H1 (cell line): ENCODE measurements at regions not wholly inside any gene's neighbourhood (a gene's known extent, or its start where the extent isn't known, plus 50 kb on each side); places are given as distances from the start of the nearest gene placed in this dataset.

Source experiments
- CTCF ChIA-PET: fragments of 300-600 bp; sonication (Branson Sonifier 250); formaldehyde crosslinking; loops from one replicate; lab custom pipeline; 2021; ENCODE audit not compliant: partially characterized antibody; lab: Charles Lee
- POLR2A ChIA-PET: fragments of 300-600 bp; sonication (Branson Sonifier 250); formaldehyde crosslinking; loops from one replicate; lab custom pipeline; 2021; ENCODE audit warnings: inconsistent platforms; ENCODE audit not compliant: partially characterized antibody; lab: Charles Lee
- DNase-seq, 2 experiments: peaks; one replicate each; pipeline versions ENCODE4 v3.0.0 to v3.0.0-alpha.2; 2010 to 2022; ENCODE audit warnings: low spot score in 2 of 2, low read depth in 1 of 2, mixed read lengths in 1 of 2
- FAIRE-seq: peaks from 2 replicates; lab custom pipeline; 2011; peaks lifted over from hg19 to GRCh38; lab: Jason Lieb, UNC
- H2AFZ ChIP-seq: 2 replicates; pipeline ENCODE4 v1.8.1; 2012; ENCODE audit warnings: low read length, inconsistent platforms
- H2AK5ac ChIP-seq: 2 replicates; pipeline ENCODE4 v1.6.1; 2013; ENCODE audit warnings: low read depth, low read length
- H2BK120ac ChIP-seq: replicated peaks from 2 replicates; pipeline ENCODE3; 2013; ENCODE audit warnings: low read depth, low read length, inconsistent platforms
- H2BK12ac ChIP-seq: 2 replicates; pipeline ENCODE4 v1.6.1; 2013; ENCODE audit warnings: low read depth, low read length
- H2BK15ac ChIP-seq: 2 replicates; pipeline ENCODE4 v1.6.1; 2013; ENCODE audit warnings: low read length
- H2BK20ac ChIP-seq: 2 replicates; pipeline ENCODE4 v1.6.1; 2013; ENCODE audit warnings: low read length
- H2BK5ac ChIP-seq: 2 replicates; pipeline ENCODE4 v1.6.1; 2013; ENCODE audit warnings: low read depth, low read length
- H3K14ac ChIP-seq: 2 replicates; pipeline ENCODE4 v1.6.1; 2013; ENCODE audit warnings: inconsistent platforms; ENCODE audit not compliant: insufficient read length
- H3K18ac ChIP-seq: 2 replicates; pipeline ENCODE4 v1.6.1; 2013; ENCODE audit warnings: low read length; ENCODE audit errors: extremely low read depth
- H3K23ac ChIP-seq: 2 replicates; pipeline ENCODE4 v1.6.1; 2013; ENCODE audit warnings: inconsistent platforms; ENCODE audit not compliant: insufficient read length
- H3K23me2 ChIP-seq: 2 replicates; pipeline ENCODE4 v1.6.1; 2013; ENCODE audit warnings: low read depth, low read length
- H3K27ac ChIP-seq: 2 replicates; pipeline ENCODE4 v1.6.1; 2011; ENCODE audit warnings: low read depth, low read length, inconsistent platforms
- H3K27me3 ChIP-seq, 4 experiments: replicated peaks in 1 of 4; 1 replicate in 1 of 4; 2 replicates in 3 of 4; pipeline versions ENCODE4 v1.6.1 to v1.8.1; 2011 to 2013; ENCODE audit warnings: low read length in 3 of 4, mild to moderate bottlenecking in 3 of 4, inconsistent platforms in 2 of 4, mixed read lengths in 2 of 4, moderate library complexity in 1 of 4; ENCODE audit not compliant: control insufficient read depth in 3 of 4, insufficient read depth in 3 of 4; ENCODE audit errors: extremely low read depth in 1 of 4
- H3K36me3 ChIP-seq, 4 experiments: 2 replicates each; pipeline versions ENCODE4 v1.6.1 to v1.8.1; 2011 to 2013; ENCODE audit warnings: mild to moderate bottlenecking in 4 of 4, low read length in 3 of 4, moderate library complexity in 2 of 4, control low read depth in 1 of 4, inconsistent platforms in 1 of 4; ENCODE audit not compliant: insufficient read depth in 4 of 4, control insufficient read depth in 2 of 4
- H3K4ac ChIP-seq: replicated peaks from 2 replicates; pipeline ENCODE3; 2013; ENCODE audit warnings: low read length, low read depth, mixed read lengths, inconsistent platforms; ENCODE audit not compliant: insufficient read length
- H3K4me1 ChIP-seq, 4 experiments: replicated peaks in 1 of 4; 1 replicate in 1 of 4; 2 replicates in 3 of 4; pipeline versions ENCODE4 v1.6.1 to v1.8.1; 2011 to 2013; ENCODE audit warnings: low read length in 3 of 4, inconsistent platforms in 2 of 4, mixed read lengths in 1 of 4; ENCODE audit not compliant: insufficient read depth in 4 of 4, control insufficient read depth in 3 of 4
- H3K4me2 ChIP-seq, 2 experiments: 2 replicates each; pipeline versions ENCODE4 v1.6.1 to v1.8.1; 2011 to 2013; ENCODE audit warnings: low read depth in 2 of 2, low read length in 2 of 2, control low read depth in 1 of 2, inconsistent platforms in 1 of 2, mild to moderate bottlenecking in 1 of 2; ENCODE audit not compliant: insufficient read depth in 1 of 2
- H3K4me3 ChIP-seq, 4 experiments: fragments of 200-600, 300-600 bp in 1 of 4; sonication (generic), shearing (Covaris generic), sonication (Bioruptor Twin) in 1 of 4; 2 replicates each; pipeline versions ENCODE4 v1.5.1 to v1.8.1; 2011 to 2016; ENCODE audit warnings: low read length in 4 of 4, low read depth in 3 of 4, control low read depth in 2 of 4, inconsistent platforms in 2 of 4, mild to moderate bottlenecking in 2 of 4, mixed read lengths in 1 of 4, moderate library complexity in 1 of 4; ENCODE audit not compliant: insufficient read depth in 2 of 4; ENCODE audit errors: extremely low read depth in 1 of 4
- H3K56ac ChIP-seq: replicated peaks from 2 replicates; pipeline ENCODE3; 2013; ENCODE audit warnings: low read depth, mild to moderate bottlenecking, mixed read lengths, low read length, inconsistent platforms; ENCODE audit not compliant: insufficient read length
- H3K79me1 ChIP-seq: 2 replicates; pipeline ENCODE4 v1.6.1; 2013; ENCODE audit warnings: low read depth, low read length, control low read depth
- H3K79me2 ChIP-seq, 2 experiments: 2 replicates each; pipeline versions ENCODE4 v1.6.1 to v1.8.1; 2012 to 2013; ENCODE audit warnings: low read length in 2 of 2, mild to moderate bottlenecking in 2 of 2, inconsistent platforms in 1 of 2; ENCODE audit not compliant: insufficient read depth in 2 of 2, control insufficient read depth in 1 of 2
- H3K9ac ChIP-seq, 4 experiments: replicated peaks in 1 of 4; 1 replicate in 1 of 4; 2 replicates in 3 of 4; pipeline versions ENCODE4 v1.6.1 to v1.8.1; 2011 to 2013; ENCODE audit warnings: low read depth in 3 of 4, low read length in 3 of 4, control low read depth in 2 of 4, mild to moderate bottlenecking in 2 of 4, moderate library complexity in 2 of 4, inconsistent platforms in 1 of 4; ENCODE audit errors: extremely low read depth in 1 of 4
- H3K9me3 ChIP-seq, 2 experiments: 2 replicates each; pipeline versions ENCODE4 v1.6.1 to v1.8.1; 2012 to 2013; ENCODE audit warnings: mild to moderate bottlenecking in 2 of 2, moderate library complexity in 2 of 2, control low read depth in 1 of 2, inconsistent platforms in 1 of 2, low read depth in 1 of 2, low read length in 1 of 2, mixed read lengths in 1 of 2; ENCODE audit not compliant: insufficient read depth in 2 of 2
- H4K20me1 ChIP-seq, 2 experiments: replicated peaks in 1 of 2; 2 replicates each; pipeline versions ENCODE3 to v1.8.1; 2011 to 2013; ENCODE audit warnings: inconsistent platforms in 2 of 2, low read length in 2 of 2, mild to moderate bottlenecking in 1 of 2; ENCODE audit not compliant: insufficient read depth in 2 of 2, control insufficient read depth in 1 of 2
- H4K5ac ChIP-seq: 2 replicates; pipeline ENCODE4 v1.6.1; 2013; ENCODE audit warnings: low read length, low read depth, mixed read lengths, inconsistent platforms; ENCODE audit not compliant: insufficient read length
- H4K8ac ChIP-seq: 2 replicates; pipeline ENCODE4 v1.8.0; 2013; ENCODE audit warnings: mild to moderate bottlenecking, moderate library complexity, low read length, inconsistent platforms; ENCODE audit not compliant: insufficient read depth; ENCODE audit errors: extremely low read depth
- H4K91ac ChIP-seq: replicated peaks from 2 replicates; pipeline ENCODE3; 2013; ENCODE audit warnings: low read length, mixed read lengths, inconsistent platforms; ENCODE audit not compliant: insufficient read length
- BCL11A ChIP-seq, 2 experiments: IDR thresholded peaks; one replicate each; pipeline ENCODE4 v1.6.1; 2011; ENCODE audit warnings: low read depth in 2 of 2, low read length in 2 of 2, mild to moderate bottlenecking in 2 of 2
- BRCA1 ChIP-seq: IDR thresholded peaks from 2 replicates; pipeline ENCODE4 v1.6.1; 2012; ENCODE audit warnings: low read depth, low read length, improper control_type of control experiment
- EGR1 ChIP-seq: IDR thresholded peaks from 2 replicates; pipeline ENCODE4 v1.6.1; 2011; ENCODE audit warnings: low read depth, low read length, borderline replicate concordance
- GTF2F1 ChIP-seq: IDR thresholded peaks from 2 replicates; pipeline ENCODE4 v1.6.1; 2012; ENCODE audit warnings: low read depth, low read length, improper control_type of control experiment, borderline replicate concordance
- KDM1A ChIP-seq: fragments of 200-600, 300-600 bp; sonication (generic); IDR thresholded peaks from 2 replicates; pipeline ENCODE4 v1.7.1; 2016; ENCODE audit warnings: mild to moderate bottlenecking, low read length, borderline replicate concordance
- NANOG ChIP-seq: IDR thresholded peaks from 2 replicates; pipeline ENCODE4 v1.6.1; 2011; ENCODE audit warnings: low read length, low read depth, mild to moderate bottlenecking, inconsistent platforms; ENCODE audit not compliant: insufficient read depth, poor library complexity, severe bottlenecking
- NRF1 ChIP-seq: IDR thresholded peaks from 2 replicates; pipeline ENCODE4 v1.6.1; 2011; ENCODE audit warnings: mild to moderate bottlenecking, low read depth, low read length, improper control_type of control experiment
- POLR2AphosphoS5 ChIP-seq: IDR thresholded peaks from 2 replicates; pipeline ENCODE4 v1.6.1; 2011; ENCODE audit warnings: low read depth, low read length
- SIN3A ChIP-seq, 2 experiments: IDR thresholded peaks in 1 of 2; conservative IDR thresholded peaks in 1 of 2; 2 replicates each; pipeline ENCODE4 v1.6.1; 2011 to 2012; ENCODE audit warnings: low read length in 2 of 2, improper control_type of control experiment in 1 of 2, low read depth in 1 of 2, mild to moderate bottlenecking in 1 of 2
- SIRT6 ChIP-seq: IDR thresholded peaks from one replicate; pipeline ENCODE4 v1.7.1; 2012; ENCODE audit warnings: low read length, inconsistent platforms
- SIX5 ChIP-seq: IDR thresholded peaks from 2 replicates; pipeline ENCODE4 v1.6.1; 2011; ENCODE audit warnings: mild to moderate bottlenecking, low read depth, low read length
- SP1 ChIP-seq: IDR thresholded peaks from 2 replicates; pipeline ENCODE4 v1.6.1; 2011; ENCODE audit warnings: low read depth, low read length
- YY1 ChIP-seq: IDR thresholded peaks from 2 replicates; pipeline ENCODE4 v1.6.1; 2011; ENCODE audit warnings: low read depth, mild to moderate bottlenecking, low read length
- WGBS, 2 experiments: shearing (Covaris generic) in 1 of 2; methylation state at CpG; one replicate each; pipeline versions ENCODE4 v1.1.6 to v1.1.7; 2013 to 2015; ENCODE audit warnings: low lambda C conversion rate in 2 of 2, mixed read lengths in 2 of 2, inconsistent platforms in 1 of 2, low coverage in 1 of 2, missing lambda C conversion rate in 1 of 2; ENCODE audit not compliant: insufficient replicate concordance in 2 of 2, insufficient coverage in 1 of 2, insufficient read length in 1 of 2; ENCODE audit errors: extremely low coverage in 1 of 2, missing lambda C conversion rate in 1 of 2; 5-methylcytosine and 5-hydroxymethylcytosine counted together
- TF ChIP-seq, protein P1 (sequence below), 3 experiments: IDR thresholded peaks; 1 replicate in 2 of 3; 2 replicates in 1 of 3; pipeline versions ENCODE4 v1.5.1 to v1.6.1; 2011; ENCODE audit warnings: low read length in 3 of 3, mild to moderate bottlenecking in 3 of 3, inconsistent platforms in 2 of 3, low read depth in 1 of 3, moderate library complexity in 1 of 3; ENCODE audit not compliant: insufficient read depth in 1 of 3; ENCODE audit errors: control extremely low read depth in 1 of 3

DNA sequence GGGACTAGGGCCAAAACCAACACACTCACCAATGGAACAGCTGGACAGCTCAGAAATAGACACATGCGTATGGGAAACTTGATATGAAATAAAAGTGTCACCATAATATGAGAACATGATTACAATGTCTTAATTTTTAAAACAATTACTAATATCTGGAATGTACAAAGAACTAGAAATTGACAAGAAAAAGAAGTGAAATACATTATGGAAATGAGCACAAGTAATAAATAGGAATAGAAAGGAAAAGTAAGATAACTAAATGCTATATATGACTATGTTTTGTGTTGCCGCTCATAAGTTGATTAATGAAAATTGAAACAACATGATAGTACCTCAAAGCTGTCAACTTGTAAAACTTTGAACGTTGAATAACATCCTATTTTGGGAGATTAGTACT lies 801.1 kb downstream of the SLITRK5 start:
- Histone ChIP-seq H3K9ac (no peak overlapping the region), H3K36me3 (no peaks in the 10 kb centered on the region), H4K5ac (no peak overlapping the region), H2BK15ac (no peak overlapping the region), H2BK12ac (no peak overlapping the region), H3K9me3 (no peaks in the 10 kb centered on the region), H4K91ac (no peak overlapping the region), H3K79me1 (no peaks in the 10 kb centered on the region), H3K4me3 (no peak overlapping the region), H3K23me2 (no peaks in the 10 kb centered on the region), H2BK120ac (no peak overlapping the region), H3K79me2 (no peaks in the 10 kb centered on the region), H3K4me2 (no peak overlapping the region), H4K8ac (no peak overlapping the region), H2BK20ac (no peak overlapping the region), H2BK5ac (no peak overlapping the region), H2AK5ac (no peak overlapping the region), H3K56ac (no peak overlapping the region), H3K4me1 (no peaks in the 10 kb centered on the region), H3K27ac (no peak overlapping the region), H3K4ac (no peak overlapping the region), H3K14ac (no peak overlapping the region), H3K18ac (no peak overlapping the region), H4K20me1 (no peaks in the 10 kb centered on the region), H3K23ac (no peak overlapping the region), H3K27me3 (no peaks in the 10 kb centered on the region), H2AFZ (no peak overlapping the region)
- DNase-seq: no peak
- ChIA-PET POLR2A (no interaction called here), CTCF (no interaction called here)
- no peak for FAIRE-seq
- WGBS, 2 experiments: 90% methylated on average over 3 of the region's 3 CpGs; no CpG with 5 or more reads in 1 of the 2 experiments
- TF ChIP-seq, protein P1, sequence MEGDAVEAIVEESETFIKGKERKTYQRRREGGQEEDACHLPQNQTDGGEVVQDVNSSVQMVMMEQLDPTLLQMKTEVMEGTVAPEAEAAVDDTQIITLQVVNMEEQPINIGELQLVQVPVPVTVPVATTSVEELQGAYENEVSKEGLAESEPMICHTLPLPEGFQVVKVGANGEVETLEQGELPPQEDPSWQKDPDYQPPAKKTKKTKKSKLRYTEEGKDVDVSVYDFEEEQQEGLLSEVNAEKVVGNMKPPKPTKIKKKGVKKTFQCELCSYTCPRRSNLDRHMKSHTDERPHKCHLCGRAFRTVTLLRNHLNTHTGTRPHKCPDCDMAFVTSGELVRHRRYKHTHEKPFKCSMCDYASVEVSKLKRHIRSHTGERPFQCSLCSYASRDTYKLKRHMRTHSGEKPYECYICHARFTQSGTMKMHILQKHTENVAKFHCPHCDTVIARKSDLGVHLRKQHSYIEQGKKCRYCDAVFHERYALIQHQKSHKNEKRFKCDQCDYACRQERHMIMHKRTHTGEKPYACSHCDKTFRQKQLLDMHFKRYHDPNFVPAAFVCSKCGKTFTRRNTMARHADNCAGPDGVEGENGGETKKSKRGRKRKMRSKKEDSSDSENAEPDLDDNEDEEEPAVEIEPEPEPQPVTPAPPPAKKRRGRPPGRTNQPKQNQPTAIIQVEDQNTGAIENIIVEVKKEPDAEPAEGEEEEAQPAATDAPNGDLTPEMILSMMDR (IDR thresholded peaks at IDR 0.05; ENCODE audit: control extremely low read depth in 1 of 3, insufficient read depth in 1 of 3, low read depth in 1 of 3, low read length in 3 of 3): no peak
- no peak for TF ChIP-seq SIX5
- TF ChIP-seq NRF1: no peak
- TF ChIP-seq SP1: no peak
- TF ChIP-seq POLR2AphosphoS5: no peak
- TF ChIP-seq GTF2F1: no peak
- TF ChIP-seq BCL11A (IDR thresholded peaks at IDR 0.05; ENCODE audit: low read depth in 2 of 2, low read length in 2 of 2): no peak
- TF ChIP-seq BRCA1: no peak
- TF ChIP-seq YY1: no peak
- no peak for TF ChIP-seq KDM1A
- TF ChIP-seq SIN3A (conservative IDR thresholded peaks at IDR 0.05 in 1 of 2, IDR thresholded peaks at IDR 0.05 in 1 of 2; ENCODE audit: low read depth in 1 of 2, low read length in 2 of 2): no peak
- TF ChIP-seq EGR1: no peak
- no peak for TF ChIP-seq NANOG
- no peak for TF ChIP-seq SIRT6
